HG02885 (cell line): ENCODE measurements at regions not wholly inside any gene's neighbourhood (a gene's known extent, or its start where the extent isn't known, plus 50 kb on each side); places are given as distances from the start of the nearest gene placed in this dataset.

Experiments used
- ATAC-seq: cut with Tn5 transposase; IDR thresholded peaks from one replicate; pipeline ENCODE4 v1.9.1; 2021; ENCODE audit warnings: mild to moderate bottlenecking; ENCODE audit not compliant: unreplicated experiment, poor library complexity

- peak; percentile 94 for ATAC-seq
Measured at GRCh38 chrX:4754878-4755604, 1041.6 kb upstream of the PRKX start.

- no peak for ATAC-seq
Measured at GRCh38 chrX:4741024-4741423, 1027.6 kb upstream of the PRKX start.

DNA sequence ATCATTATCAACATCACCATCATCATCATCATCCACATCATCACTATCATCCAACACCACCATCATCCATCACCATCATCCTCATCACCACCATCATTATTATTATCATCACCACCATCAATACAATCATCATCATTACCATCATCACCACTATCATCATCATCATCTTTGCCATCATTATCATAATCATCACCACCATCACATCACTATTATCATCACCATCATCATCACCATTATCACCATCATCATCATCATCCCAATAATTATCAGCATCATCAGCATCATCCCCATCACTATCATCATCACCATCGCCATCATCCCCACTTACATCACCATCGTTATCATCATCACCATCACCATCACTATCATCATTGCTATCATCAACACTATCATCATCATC lies 1021.9 kb upstream of the PRKX start:
- no peak for ATAC-seq

GRCh38 chrX:4710618-4711433 lies 997.4 kb upstream of the PRKX start:
- ATAC-seq, result peak; percentile 81

- no peak for ATAC-seq
Measured at GRCh38 chrX:4708970-4709760, 995.7 kb upstream of the PRKX start.

DNA sequence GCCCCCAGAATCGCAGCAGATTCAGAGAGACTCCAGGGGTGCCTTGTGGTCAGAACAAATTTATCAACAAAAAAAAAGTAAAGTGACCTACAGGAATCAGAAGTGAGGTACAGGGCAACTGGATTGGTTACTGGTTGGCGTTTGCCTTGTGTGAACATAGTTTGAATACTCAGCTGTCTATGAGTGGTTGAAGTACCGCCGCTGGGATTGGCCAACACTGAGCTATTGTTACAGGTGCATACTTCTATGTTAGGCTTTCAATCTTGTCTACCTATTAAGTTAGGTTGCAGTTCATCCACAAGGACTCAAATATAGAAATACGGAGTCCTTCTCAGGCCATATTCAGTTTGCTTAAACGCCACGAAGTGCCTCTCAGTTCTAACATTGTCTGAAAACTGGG lies 993.5 kb upstream of the PRKX start:
- ATAC-seq, result no peak

GRCh38 chrX:4690521-4690920 lies 977.1 kb upstream of the PRKX start:
- no peak for ATAC-seq

- ATAC-seq, result no peak
Measured at GRCh38 chrX:4682636-4683035, 969.2 kb upstream of the PRKX start.

- ATAC-seq, result no peak
Measured at GRCh38 chrX:4675686-4676300, 962.3 kb upstream of the PRKX start.

DNA sequence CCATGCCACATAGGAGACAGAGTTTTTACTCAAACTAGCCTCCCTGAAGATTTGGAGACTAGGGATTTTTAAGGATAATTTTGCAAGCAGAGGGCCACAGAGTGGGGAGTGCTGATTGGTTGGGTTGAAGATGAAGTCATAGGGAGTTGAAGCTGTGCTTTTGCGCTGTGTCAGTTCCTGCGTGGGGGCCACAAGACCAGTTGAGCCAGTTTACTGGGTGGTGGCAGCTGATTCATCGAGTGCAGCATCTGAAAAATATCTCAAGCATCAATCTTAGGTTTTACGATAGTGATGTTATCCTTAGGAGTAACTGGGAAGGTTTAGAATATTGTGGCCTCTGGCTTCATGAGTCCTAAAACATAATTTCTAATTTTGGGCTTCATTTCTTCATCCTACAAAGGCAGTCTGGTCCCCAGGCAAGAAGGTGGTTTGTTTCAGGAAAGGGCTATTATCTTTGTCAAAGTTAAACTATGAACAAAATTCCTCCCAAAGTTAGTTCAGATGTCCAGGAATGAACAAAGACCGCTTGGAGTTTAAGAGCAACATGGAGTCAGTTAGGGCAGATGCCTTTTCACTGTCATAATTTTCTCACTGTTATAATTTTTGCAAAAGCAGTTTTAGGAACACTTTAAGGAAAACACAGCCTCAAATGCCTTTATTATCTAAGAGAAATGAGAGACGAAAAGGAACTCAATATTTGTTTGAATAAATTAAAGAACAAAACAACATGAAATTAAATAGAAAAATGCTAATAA lies 960.8 kb upstream of the PRKX start:
- ATAC-seq, result no peak

- ATAC-seq, result no peak
Measured at GRCh38 chrX:4671344-4671743, 957.9 kb upstream of the PRKX start.

DNA sequence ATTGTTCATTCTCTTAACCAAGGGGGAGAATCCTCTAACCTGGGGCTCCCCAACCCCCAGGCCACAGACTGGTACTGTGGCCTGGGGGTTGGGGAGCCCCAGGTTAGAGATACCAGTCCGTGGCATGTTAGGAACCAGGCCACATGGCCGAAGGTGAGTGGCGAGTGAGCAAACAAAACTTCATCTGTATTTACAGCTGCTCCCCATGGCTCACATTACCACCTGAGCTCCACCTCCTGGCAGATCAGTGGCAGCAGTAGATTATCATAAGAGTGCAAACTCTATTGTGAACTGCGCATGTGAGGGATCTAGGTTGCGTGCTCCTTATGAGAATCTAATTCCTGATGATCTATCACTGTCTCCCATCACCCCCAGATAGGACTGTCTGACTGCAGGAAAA lies 957.2 kb upstream of the PRKX start:
- ATAC-seq, result no peak

GRCh38 chrX:4668802-4669536 lies 955.5 kb upstream of the PRKX start:
- no peak for ATAC-seq

GRCh38 chrX:4663085-4663484 lies 949.6 kb upstream of the PRKX start:
- no peak for ATAC-seq

DNA sequence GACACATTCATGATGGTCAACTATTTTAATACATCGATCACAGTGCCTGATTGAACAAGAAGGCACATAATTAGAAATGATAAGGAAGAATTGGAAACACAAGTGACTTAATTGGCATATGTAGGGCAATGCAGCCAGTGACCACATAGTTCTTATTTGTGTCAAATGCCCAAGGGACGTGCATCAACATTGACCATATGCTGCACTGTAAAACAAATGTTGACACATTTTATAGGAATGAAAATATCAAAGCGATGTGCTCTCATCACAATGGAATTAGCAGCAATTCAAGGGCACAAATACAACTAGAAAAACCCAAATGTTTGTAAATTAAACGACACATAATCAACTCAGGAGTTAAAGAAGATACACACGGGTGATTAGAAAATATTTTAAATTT lies 948.3 kb upstream of the PRKX start:
- no peak for ATAC-seq

DNA sequence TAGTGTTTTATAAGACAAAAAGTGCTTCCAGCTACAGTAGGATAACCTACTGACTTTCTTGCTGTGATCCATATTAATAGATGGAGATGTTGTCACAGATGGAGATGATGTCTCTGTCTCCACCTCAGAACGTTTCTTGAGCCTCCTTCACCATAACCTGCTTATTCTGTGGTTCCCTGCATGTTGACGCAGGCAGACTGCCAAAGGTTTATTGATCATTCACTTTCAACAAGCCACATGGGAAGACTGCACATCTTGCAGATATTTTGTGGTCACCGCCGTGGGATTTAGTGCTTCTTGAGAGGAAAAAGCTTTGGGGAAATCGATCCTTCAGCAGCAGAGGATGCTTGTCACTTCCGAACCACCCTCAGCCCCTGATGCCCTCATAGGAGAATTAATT lies 943.0 kb upstream of the PRKX start:
- ATAC-seq, result no peak

DNA sequence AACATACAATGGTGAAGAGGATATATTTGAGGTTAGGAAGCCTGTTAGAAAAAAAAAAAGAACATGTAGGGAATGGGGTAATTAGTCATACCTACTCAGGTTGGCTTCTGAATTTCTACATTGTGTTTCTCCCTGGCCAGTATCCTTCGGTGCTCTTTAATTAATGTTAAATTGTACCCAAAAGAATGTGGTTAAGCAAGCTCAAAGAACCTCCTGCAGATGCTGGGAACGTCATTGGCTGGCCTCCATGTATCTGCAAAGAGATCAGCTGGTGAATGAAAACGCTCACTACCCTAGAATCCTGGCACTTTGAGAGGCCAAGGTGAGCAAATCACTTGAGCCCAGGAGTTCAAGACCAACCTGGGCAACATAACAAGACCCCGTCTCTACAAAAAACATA lies 942.3 kb upstream of the PRKX start:
- ATAC-seq, result no peak

DNA sequence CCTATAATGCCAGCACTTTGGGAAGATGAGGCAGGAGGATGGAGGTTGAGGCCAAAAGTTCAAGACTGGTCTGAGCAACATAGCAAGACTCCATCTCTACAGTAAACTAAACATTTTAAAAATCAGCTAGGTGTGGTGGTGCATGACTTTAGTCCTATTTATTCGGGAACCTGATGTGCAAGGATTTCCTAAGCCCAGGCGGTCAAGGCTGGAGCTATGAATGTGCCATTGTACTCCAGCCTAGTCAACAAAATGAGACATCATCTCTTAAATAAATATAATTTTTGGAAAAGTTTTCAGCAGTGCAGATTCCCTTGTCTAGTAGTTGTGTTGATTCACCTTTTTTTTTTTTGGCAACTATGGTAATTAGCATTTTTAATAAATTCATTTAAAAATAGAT lies 928.7 kb upstream of the PRKX start:
- no peak for ATAC-seq

DNA sequence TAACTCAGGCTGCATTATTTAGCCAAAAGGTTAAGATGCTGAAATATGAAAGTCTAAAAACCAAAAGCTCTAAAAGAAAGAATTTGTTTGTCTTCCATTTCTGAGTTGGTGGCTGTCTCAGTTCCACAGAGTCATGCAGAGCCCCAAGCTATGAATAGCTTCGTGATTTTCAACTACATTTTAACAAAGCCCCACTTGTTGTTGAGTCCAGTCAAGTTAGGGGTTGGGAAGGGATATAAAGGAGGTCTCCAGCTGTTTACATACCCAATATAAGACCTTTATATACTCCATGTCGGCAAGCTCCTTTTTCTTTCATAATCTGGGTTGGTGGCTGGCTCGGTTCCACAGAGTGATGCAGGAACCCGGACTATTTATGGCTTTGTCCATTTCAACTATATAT lies 924.6 kb upstream of the PRKX start:
- ATAC-seq, result no peak
